ENCODE measurements at regions not wholly inside any gene's neighbourhood (a gene's known extent, or its start where the extent isn't known, plus 50 kb on each side); places are given as distances from the start of the nearest gene placed in this dataset.

DNA sequence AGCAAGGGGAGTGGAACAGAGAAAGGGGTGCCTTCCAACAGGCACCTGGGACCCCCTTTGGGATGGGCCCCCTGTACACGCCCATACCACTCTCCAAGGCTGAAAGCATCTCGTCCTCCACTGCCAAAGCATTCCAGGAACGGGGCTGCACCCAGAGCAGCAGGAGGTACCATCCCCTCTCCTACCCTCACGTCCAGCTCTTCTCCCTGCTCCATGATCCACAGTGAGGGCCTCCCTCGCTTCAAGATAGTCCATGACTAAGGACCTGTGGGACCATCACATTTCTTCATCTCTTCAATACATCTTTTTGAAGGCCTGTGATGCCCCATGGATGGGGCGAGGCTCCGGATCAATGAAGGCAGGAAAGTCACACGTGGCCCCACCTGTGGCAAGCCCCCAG lies 209.9 kb downstream of the ANKRD60 start:
- TF ChIP-seq EP300 (IDR thresholded peaks at IDR 0.05) (no peak), POLR2A (IDR thresholded peaks at IDR 0.05; ENCODE audit: low read depth) (no peak), POLR2AphosphoS5 (IDR thresholded peaks at IDR 0.05) (no peak)
- peaks cover 0 to 5% (median 0%) of the 10 kb centered on the region in 4 donors for H3K27me3 ChIP-seq
- peaks cover 15 to 27% (median 20%) of the 10 kb centered on the region in 4 donors for H3K4me1 ChIP-seq
- no peak overlapping the region for H3K4me3 ChIP-seq
- intact Hi-C loops (cut with DNase I) = no loop called here
- 86% methylated on average over 8 of the region's 8 CpGs for WGBS
- DNase-seq (ENCODE audit: extremely low spot score) = no peak
- H3K27ac ChIP-seq (replicated peaks in 1 of 4) = peak overlapping the region; percentile 31 to 61 (median 55)
- no peaks in the 10 kb centered on the region for H3K9me3 ChIP-seq
- H3K36me3 ChIP-seq = no peaks in the 10 kb centered on the region

DNA sequence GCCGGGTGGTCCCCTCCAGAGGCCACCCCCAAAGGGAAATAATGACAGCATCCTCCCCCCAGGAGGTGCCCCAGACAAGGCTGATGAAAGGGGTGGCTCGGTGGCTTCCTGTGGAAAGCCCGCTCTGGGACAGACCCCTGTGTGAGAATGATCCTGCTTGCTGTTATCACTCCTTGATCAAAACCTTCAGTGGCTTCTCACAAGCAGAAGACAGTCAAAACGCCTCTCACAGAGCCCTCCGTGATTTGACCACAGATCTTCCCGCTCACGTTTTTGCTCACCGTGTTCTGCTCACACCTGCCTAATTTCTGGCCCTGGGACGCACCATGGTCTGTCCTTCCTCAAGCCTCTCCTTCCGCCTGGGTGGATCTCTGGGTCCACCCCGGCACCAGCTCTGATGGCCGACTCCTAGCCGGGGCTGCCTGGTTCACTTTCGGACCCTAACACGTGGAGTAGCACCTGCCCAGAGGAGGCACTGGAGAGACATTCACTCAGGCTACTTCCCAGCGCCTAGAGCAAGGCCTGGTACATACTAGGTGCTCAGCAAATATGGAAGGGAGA lies 210.4 kb downstream of the ANKRD60 start:
- intact Hi-C loops (cut with DNase I) = no loop called here
- no peaks in the 10 kb centered on the region for H3K27me3 ChIP-seq
- DNase-seq (ENCODE audit: extremely low spot score) = no peak
- WGBS = 88% methylated on average over 14 of the region's 16 CpGs
- no peak for TF ChIP-seq POLR2AphosphoS5 (IDR thresholded peaks at IDR 0.05)
- peaks cover 15 to 27% (median 20%) of the 10 kb centered on the region in 4 donors for H3K4me1 ChIP-seq
- H3K36me3 ChIP-seq = no peaks in the 10 kb centered on the region
- H3K4me3 ChIP-seq = no peak overlapping the region
- H3K9me3 ChIP-seq = no peaks in the 10 kb centered on the region
- H3K27ac ChIP-seq (replicated peaks in 1 of 4) = peak overlapping the region; percentile 31 to 61 (median 55)

DNA sequence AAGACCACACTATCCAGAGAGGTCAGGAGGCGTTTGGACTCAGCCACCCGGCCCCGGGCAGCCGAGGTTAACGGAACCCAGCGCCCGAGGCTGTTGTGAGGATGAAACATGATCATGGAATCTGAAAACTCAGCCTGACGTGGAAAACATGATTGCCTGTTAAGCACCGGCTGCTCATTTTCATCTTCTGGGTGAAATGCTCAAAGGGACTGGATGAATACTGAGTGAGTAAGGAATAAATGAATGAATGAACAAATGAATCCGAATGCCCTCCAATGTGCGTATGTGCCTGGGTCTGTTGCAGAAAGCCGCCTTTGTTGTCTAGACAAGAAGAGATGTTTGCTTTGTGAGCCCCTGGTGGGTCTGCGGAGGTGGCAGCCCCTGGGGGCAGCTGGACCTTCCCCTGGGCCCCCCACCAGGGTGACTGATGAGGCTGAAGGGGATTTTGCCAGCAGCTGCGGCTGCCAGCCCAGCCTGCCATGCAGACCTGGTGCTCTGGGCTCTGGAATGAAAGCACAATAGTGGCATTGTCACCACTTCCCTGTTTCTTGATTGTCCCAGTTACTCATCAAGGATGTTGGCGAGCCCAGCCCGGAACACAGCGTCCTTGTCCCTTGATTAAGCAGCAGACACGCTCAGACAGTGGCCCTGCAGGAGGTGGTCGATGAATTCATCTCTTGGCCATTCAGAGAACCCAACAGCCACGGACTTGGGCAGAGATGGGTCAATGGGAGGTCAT lies 211.1 kb downstream of the ANKRD60 start:
- Histone ChIP-seq H3K4me1 (peaks cover 15 to 27% (median 20%) of the 10 kb centered on the region in 4 donors), H3K27me3 (no peaks in the 10 kb centered on the region), H3K9me3 (no peaks in the 10 kb centered on the region), H3K36me3 (no peaks in the 10 kb centered on the region), H3K27ac (replicated peaks in 1 of 4) (peak overlapping the region; percentile 15 to 61 (median 44)), H3K4me3 (no peak overlapping the region)
- intact Hi-C loops (cut with DNase I) = no loop called here
- WGBS = 87% methylated on average over 12 of the region's 20 CpGs
- TF ChIP-seq POLR2AphosphoS5 (IDR thresholded peaks at IDR 0.05) (peak in 1 of 2 donors; percentile 31), POLR2A (IDR thresholded peaks at IDR 0.05; ENCODE audit: low read depth) (no peak), EP300 (IDR thresholded peaks at IDR 0.05) (peak; percentile 13)
- no peak for DNase-seq (ENCODE audit: extremely low spot score)

DNA sequence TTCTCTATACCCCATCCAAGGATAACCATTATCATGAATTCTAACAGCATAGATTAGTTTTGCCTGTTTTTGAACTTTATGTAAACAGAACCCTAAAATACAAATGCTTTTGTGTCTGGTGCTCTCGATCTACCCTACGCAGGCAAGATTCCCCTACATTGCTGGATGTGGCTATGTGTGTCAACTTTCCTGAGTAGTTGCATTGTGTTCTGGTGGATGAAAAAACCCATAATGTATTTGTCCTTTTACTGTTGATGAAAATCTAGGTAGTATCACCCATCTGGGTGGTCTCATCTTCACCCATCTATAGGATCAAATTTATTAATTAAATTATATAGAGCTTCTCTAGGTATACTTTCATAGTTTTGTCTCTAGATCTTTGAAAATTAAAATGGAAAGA lies 211.7 kb downstream of the ANKRD60 start:
- intact Hi-C loops (cut with DNase I) = no loop called here
- TF ChIP-seq POLR2AphosphoS5 (IDR thresholded peaks at IDR 0.05) = no peak
- TF ChIP-seq, protein P1, sequence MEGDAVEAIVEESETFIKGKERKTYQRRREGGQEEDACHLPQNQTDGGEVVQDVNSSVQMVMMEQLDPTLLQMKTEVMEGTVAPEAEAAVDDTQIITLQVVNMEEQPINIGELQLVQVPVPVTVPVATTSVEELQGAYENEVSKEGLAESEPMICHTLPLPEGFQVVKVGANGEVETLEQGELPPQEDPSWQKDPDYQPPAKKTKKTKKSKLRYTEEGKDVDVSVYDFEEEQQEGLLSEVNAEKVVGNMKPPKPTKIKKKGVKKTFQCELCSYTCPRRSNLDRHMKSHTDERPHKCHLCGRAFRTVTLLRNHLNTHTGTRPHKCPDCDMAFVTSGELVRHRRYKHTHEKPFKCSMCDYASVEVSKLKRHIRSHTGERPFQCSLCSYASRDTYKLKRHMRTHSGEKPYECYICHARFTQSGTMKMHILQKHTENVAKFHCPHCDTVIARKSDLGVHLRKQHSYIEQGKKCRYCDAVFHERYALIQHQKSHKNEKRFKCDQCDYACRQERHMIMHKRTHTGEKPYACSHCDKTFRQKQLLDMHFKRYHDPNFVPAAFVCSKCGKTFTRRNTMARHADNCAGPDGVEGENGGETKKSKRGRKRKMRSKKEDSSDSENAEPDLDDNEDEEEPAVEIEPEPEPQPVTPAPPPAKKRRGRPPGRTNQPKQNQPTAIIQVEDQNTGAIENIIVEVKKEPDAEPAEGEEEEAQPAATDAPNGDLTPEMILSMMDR (IDR thresholded peaks at IDR 0.05) = no peak
- no peak for TF ChIP-seq POLR2A (IDR thresholded peaks at IDR 0.05; ENCODE audit: low read depth)
- TF ChIP-seq EP300 (IDR thresholded peaks at IDR 0.05) = no peak
- no peak overlapping the region for H3K4me3 ChIP-seq
- no peak for DNase-seq (ENCODE audit: extremely low spot score)
- peaks cover 15 to 27% (median 20%) of the 10 kb centered on the region in 4 donors for H3K4me1 ChIP-seq
- WGBS = 93% methylated on average over 2 of the region's 2 CpGs
- no peaks in the 10 kb centered on the region for H3K36me3 ChIP-seq
- H3K27ac ChIP-seq (replicated peaks in 1 of 4) = peak overlapping the region in 3 of 4 donors; percentile 15 to 61 (median 44)
- H3K9me3 ChIP-seq = no peaks in the 10 kb centered on the region
- no peaks in the 10 kb centered on the region for H3K27me3 ChIP-seq

DNA sequence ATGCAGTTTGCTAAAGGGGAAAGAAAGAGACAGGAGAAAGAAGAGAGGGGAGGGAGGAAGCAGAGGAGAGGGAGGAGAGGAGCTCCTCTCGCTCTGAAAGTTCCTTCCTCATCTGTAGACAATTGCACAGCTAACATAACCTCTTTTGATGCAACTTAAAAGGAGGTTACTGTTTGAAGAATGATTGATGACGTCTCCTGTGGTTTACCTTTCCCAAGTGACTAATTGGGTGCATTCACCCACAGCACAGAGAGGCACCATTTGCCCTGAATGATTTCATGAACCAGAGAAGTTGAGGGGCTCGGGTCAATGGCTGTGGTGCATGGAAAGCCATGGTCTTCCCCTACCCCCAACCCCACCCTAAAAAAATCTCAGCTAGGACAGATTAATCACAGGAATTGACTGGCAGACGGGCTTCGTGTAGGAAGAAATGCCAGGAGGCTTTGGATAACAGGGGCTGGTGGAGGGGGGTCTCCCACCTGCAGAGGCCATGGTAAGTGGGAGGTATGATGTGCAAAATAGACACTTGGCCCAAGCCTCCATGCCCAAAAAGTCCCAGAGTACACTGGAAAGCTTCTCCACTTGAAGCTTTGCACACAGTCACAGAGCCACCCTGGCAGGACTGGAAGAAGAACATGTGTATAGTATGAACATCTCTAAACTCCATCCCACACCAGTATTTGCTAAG lies 213.7 kb downstream of the ANKRD60 start:
- no peak overlapping the region for H3K27ac ChIP-seq (replicated peaks in 1 of 4)
- intact Hi-C loops (cut with DNase I) = no loop called here
- no peaks in the 10 kb centered on the region for H3K36me3 ChIP-seq
- no peak for DNase-seq (ENCODE audit: extremely low spot score)
- H3K9me3 ChIP-seq = no peaks in the 10 kb centered on the region
- H3K4me1 ChIP-seq = peaks cover 3 to 8% (median 6%) of the 10 kb centered on the region in 4 donors
- WGBS = 70% methylated on average over 5 of the region's 5 CpGs
- H3K27me3 ChIP-seq = no peaks in the 10 kb centered on the region
- TF ChIP-seq EP300 (IDR thresholded peaks at IDR 0.05) (no peak), POLR2A (IDR thresholded peaks at IDR 0.05; ENCODE audit: low read depth) (no peak), POLR2AphosphoS5 (IDR thresholded peaks at IDR 0.05) (no peak)
- TF ChIP-seq, protein P1 (IDR thresholded peaks at IDR 0.05) = no peak
- no peak overlapping the region for H3K4me3 ChIP-seq
